Mucosa of descending colon (tissue), 3 donors: ENCODE measurements at regions not wholly inside any gene's neighbourhood (a gene's known extent, or its start where the extent isn't known, plus 50 kb on each side); places are given as distances from the start of the nearest gene placed in this dataset.

Source experiments
- ATAC-seq: fragments of 200-7000 bp; cut with Tn5 transposase; one replicate; pipeline ENCODE4 v1.9.1; 2020; ENCODE audit warnings: mild to moderate bottlenecking, moderate library complexity
- DNase-seq, 3 donors: peaks; one replicate each; pipeline ENCODE4 v3.0.0-alpha.2; 2020
- H3K36me3 ChIP-seq: fragments of 200-600 bp; one replicate; pipeline ENCODE4 v1.8.0; 2021; ENCODE audit warnings: low read depth, mild to moderate bottlenecking
- H3K4me1 ChIP-seq: fragments of 200-600 bp; one replicate; pipeline ENCODE4 v1.8.0; 2021; ENCODE audit warnings: low read depth, mild to moderate bottlenecking
- H3K4me3 ChIP-seq: fragments of 200-600 bp; one replicate; pipeline ENCODE4 v1.8.0; 2021; ENCODE audit warnings: mild to moderate bottlenecking
- H3K9me3 ChIP-seq: fragments of 200-600 bp; one replicate; pipeline ENCODE4 v1.8.0; 2021; ENCODE audit warnings: mild to moderate bottlenecking
- intact Hi-C, 2 donors: fragments of 100-400 bp; cut with DNase I in 1 of 2; cut with micrococcal nuclease in 1 of 2; formaldehyde crosslinking; loops; one replicate each; pipeline versions ENCODE4 v1.11.0 to v1.11.1; 2022; cut with DNase I, micrococcal nuclease
- TF ChIP-seq, protein P1 (sequence below): fragments of 200-600 bp; IDR thresholded peaks from one replicate; pipeline ENCODE4 v1.8.0; 2022; ENCODE audit warnings: antibody characterized with exemption, mild to moderate bottlenecking
- donor health status: DM: no; HTN: no; CAD: no; lungs with moderate emphysema.
- donor health status: DM: no; HTN: no; CAD: no.
- donor health status: DM: no; HTN: yes; CAD: no.

- Histone ChIP-seq H3K4me3 (no peak overlapping the region), H3K4me1 (no peaks in the 10 kb centered on the region), H3K9me3 (no peaks in the 10 kb centered on the region), H3K36me3 (no peaks in the 10 kb centered on the region)
- intact Hi-C loops = no loop called here
- DNase-seq (no peak), ATAC-seq (no peak)
- TF ChIP-seq, protein P1, sequence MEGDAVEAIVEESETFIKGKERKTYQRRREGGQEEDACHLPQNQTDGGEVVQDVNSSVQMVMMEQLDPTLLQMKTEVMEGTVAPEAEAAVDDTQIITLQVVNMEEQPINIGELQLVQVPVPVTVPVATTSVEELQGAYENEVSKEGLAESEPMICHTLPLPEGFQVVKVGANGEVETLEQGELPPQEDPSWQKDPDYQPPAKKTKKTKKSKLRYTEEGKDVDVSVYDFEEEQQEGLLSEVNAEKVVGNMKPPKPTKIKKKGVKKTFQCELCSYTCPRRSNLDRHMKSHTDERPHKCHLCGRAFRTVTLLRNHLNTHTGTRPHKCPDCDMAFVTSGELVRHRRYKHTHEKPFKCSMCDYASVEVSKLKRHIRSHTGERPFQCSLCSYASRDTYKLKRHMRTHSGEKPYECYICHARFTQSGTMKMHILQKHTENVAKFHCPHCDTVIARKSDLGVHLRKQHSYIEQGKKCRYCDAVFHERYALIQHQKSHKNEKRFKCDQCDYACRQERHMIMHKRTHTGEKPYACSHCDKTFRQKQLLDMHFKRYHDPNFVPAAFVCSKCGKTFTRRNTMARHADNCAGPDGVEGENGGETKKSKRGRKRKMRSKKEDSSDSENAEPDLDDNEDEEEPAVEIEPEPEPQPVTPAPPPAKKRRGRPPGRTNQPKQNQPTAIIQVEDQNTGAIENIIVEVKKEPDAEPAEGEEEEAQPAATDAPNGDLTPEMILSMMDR = no peak
Measured at GRCh38 chr4:138561276-138561880, 319.2 kb upstream of the SLC7A11 start.

DNA sequence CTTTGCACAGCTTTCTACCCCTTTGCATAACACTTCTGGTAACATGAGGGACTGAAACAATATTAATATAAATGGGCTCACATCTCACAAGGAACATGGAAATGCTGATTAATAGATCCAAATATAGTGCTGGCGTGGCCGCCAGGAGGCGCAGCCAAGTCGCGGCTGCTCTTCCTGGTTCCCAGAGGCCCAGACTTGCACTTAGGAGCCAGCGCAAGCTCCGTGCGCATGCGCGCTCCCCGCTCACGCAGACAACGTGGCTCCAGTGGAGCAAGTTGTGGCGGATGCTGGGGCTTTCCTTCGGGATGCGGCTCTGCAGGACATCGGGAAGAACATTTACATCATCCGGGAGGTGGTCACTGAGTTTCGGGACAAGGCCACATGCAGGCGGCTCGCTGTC lies 318.3 kb upstream of the SLC7A11 start:
- ATAC-seq = no peak
- intact Hi-C loops = no loop called here

GRCh38 chr4:138558886-138559285 lies 316.7 kb upstream of the SLC7A11 start:
- Histone ChIP-seq H3K9me3 (no peaks in the 10 kb centered on the region), H3K36me3 (no peaks in the 10 kb centered on the region), H3K4me3 (no peak overlapping the region), H3K4me1 (no peaks in the 10 kb centered on the region)
- no peak for DNase-seq
- no peak for ATAC-seq
- intact Hi-C loops = no loop called here
- TF ChIP-seq, protein P1 = no peak

More for the DNA sequence above, 318.3 kb upstream of the SLC7A11 start:
- H3K36me3 ChIP-seq = no peaks in the 10 kb centered on the region
- H3K4me3 ChIP-seq = no peak overlapping the region
- no peaks in the 10 kb centered on the region for H3K9me3 ChIP-seq
- no peaks in the 10 kb centered on the region for H3K4me1 ChIP-seq
- DNase-seq = no peak
- TF ChIP-seq, protein P1 = no peak

- no peaks in the 10 kb centered on the region for H3K36me3 ChIP-seq
- ATAC-seq (no peak), DNase-seq (no peak)
- H3K9me3 ChIP-seq = peaks cover 2% of the 10 kb centered on the region
- TF ChIP-seq, protein P1 = no peak
- no peak overlapping the region for H3K4me3 ChIP-seq
- H3K4me1 ChIP-seq = no peaks in the 10 kb centered on the region
- intact Hi-C loops = no loop called here
Measured at GRCh38 chr4:138555584-138555983, 313.4 kb upstream of the SLC7A11 start.

- H3K36me3 ChIP-seq = no peaks in the 10 kb centered on the region
Measured at GRCh38 chr4:138555108-138555507, 313.0 kb upstream of the SLC7A11 start.

More at GRCh38 chr4:138555108-138555507, 313.0 kb upstream of the SLC7A11 start:
- Histone ChIP-seq H3K4me1 (no peaks in the 10 kb centered on the region), H3K9me3 (peaks cover 2% of the 10 kb centered on the region), H3K4me3 (no peak overlapping the region)
- intact Hi-C loops = no loop called here
- DNase-seq (no peak), ATAC-seq (no peak)
- TF ChIP-seq, protein P1 = no peak
